D721Med (cell line): ENCODE measurements at regions not wholly inside any gene's neighbourhood (a gene's known extent, or its start where the extent isn't known, plus 50 kb on each side); places are given as distances from the start of the nearest gene placed in this dataset.

Experiments used
- DNase-seq: peaks from one replicate; pipeline ENCODE4 v3.0.0; 2011; ENCODE audit warnings: low spot score; ENCODE audit not compliant: insufficient read length
- FAIRE-seq: peaks from 2 replicates; lab custom pipeline; 2011; peaks lifted over from hg19 to GRCh38; lab: Jason Lieb, UNC
- CTCF ChIP-seq: IDR thresholded peaks from 2 replicates; pipeline ENCODE4 v1.5.1; 2012; ENCODE audit warnings: mild to moderate bottlenecking, control low read depth; ENCODE audit not compliant: insufficient read depth; ENCODE audit errors: missing control alignments

GRCh38 chr3:83632526-83632925 lies 1326.3 kb upstream of the CADM2 start:
- no peak for TF ChIP-seq CTCF
- FAIRE-seq (no peak), DNase-seq (no peak)

- no peak for DNase-seq
- FAIRE-seq = no peak
- no peak for TF ChIP-seq CTCF
Measured at GRCh38 chr3:83633758-83634157, 1325.0 kb upstream of the CADM2 start.

- FAIRE-seq = no peak
Measured at GRCh38 chr3:83649692-83650091, 1309.1 kb upstream of the CADM2 start.

GRCh38 chr3:83655083-83655482 lies 1303.7 kb upstream of the CADM2 start:
- no peak for FAIRE-seq
- no peak for TF ChIP-seq CTCF
- DNase-seq = no peak

More at GRCh38 chr3:83649692-83650091, 1309.1 kb upstream of the CADM2 start:
- DNase-seq = no peak
- no peak for TF ChIP-seq CTCF

- no peak for DNase-seq
- FAIRE-seq = no peak
- TF ChIP-seq CTCF = no peak
Measured at GRCh38 chr3:83662381-83662960, 1296.3 kb upstream of the CADM2 start.

GRCh38 chr3:83670416-83670815 lies 1288.4 kb upstream of the CADM2 start:
- no peak for TF ChIP-seq CTCF
- FAIRE-seq (no peak), DNase-seq (no peak)

GRCh38 chr3:83683937-83684598 lies 1274.7 kb upstream of the CADM2 start:
- no peak for DNase-seq
- FAIRE-seq = no peak
- TF ChIP-seq CTCF = no peak
